Peyer's patch (tissue), 4 donors: ENCODE measurements at regions not wholly inside any gene's neighbourhood (a gene's known extent, or its start where the extent isn't known, plus 50 kb on each side); places are given as distances from the start of the nearest gene placed in this dataset.

Experiments
- CTCF ChIP-seq, 6 experiments: fragments of 450-650 bp in 4 of 6; fragments of 200-600 bp in 2 of 6; sonication (generic) in 1 of 6; IDR thresholded peaks; one replicate each; pipeline ENCODE4 v1.5.1; 2017 to 2019; ENCODE audit warnings: antibody characterized with exemption in 6 of 6, mild to moderate bottlenecking in 3 of 6, moderate library complexity in 1 of 6
- POLR2A ChIP-seq, 2 donors: fragments of 450-650 bp; IDR thresholded peaks; one replicate each; pipeline ENCODE4 v1.5.1; 2017; ENCODE audit warnings: antibody characterized with exemption in 2 of 2, mild to moderate bottlenecking in 2 of 2, moderate library complexity in 2 of 2

- no peak for TF ChIP-seq CTCF (IDR thresholded peaks at IDR 0.05)
- no peak for TF ChIP-seq POLR2A (IDR thresholded peaks at IDR 0.05)
Measured at GRCh38 chr21:15309721-15310120, 244.9 kb upstream of the NRIP1 start.
